HG03432 (cell line): ENCODE measurements at regions not wholly inside any gene's neighbourhood (a gene's known extent, or its start where the extent isn't known, plus 50 kb on each side); places are given as distances from the start of the nearest gene placed in this dataset.
A peak's percentile ranks its signal among the peaks of the same experiment; 100 is the strongest.

Source experiments
- ATAC-seq: cut with Tn5 transposase; IDR thresholded peaks from one replicate; pipeline ENCODE4 v1.9.1; 2021; ENCODE audit warnings: mild to moderate bottlenecking, moderate library complexity; ENCODE audit not compliant: unreplicated experiment

DNA sequence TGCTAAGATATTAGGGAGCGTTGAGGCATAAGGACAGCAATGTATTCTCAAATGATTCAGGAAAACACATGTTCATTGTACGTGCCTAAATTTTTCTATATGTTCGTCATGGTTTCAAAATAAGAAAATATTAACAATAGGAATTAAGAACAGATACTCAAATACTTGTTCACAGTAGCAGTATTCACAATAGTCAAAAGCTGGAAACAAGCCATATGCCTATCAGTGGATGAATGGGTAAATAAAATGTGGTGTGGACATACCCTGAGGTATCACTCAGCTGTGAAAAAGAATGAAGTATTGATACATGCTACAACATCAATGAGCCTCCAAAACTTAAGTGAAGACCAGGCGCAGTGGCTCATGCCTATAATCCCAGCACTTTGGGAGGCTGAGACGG is 84.7 kb upstream of the PTER start:
- ATAC-seq: no peak

DNA sequence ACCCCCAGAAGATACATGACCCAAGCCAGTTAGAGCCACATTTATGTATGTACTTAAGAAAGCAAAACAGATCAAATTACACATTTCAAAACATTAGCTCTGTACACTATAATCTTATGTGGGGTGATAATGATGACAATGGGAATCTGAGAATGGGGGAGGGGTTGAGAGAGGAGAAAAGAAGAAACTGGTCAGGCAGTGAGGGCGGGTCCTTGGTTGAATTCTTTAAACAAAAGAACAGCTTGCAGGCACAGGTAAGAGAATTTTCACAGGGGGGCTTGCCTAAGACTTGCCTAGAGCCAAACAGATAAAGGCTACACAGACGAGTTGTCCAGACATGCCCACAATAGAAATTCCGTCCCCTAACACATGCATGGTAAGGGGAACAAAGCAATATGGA is 76.8 kb upstream of the PTER start:
- no peak for ATAC-seq

DNA sequence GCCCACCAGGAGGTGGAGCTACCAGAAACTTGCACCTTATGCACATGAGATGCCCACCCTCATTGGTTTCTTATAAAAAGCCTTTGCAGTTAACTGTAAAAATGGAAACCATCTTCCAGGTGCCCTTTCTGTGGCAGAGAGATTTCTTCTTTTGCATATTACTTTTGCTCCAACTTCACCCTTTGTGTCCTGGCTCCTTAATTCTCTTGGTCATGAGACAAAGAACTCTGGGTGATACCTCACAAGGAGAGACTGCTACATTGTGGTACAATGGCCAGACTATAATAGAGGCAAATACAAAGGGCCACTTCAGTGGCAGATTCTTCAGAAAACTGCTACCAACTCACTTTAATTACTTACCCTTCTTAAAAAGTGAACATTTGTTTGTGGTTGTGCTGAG is 76.4 kb upstream of the PTER start:
- no peak for ATAC-seq

DNA sequence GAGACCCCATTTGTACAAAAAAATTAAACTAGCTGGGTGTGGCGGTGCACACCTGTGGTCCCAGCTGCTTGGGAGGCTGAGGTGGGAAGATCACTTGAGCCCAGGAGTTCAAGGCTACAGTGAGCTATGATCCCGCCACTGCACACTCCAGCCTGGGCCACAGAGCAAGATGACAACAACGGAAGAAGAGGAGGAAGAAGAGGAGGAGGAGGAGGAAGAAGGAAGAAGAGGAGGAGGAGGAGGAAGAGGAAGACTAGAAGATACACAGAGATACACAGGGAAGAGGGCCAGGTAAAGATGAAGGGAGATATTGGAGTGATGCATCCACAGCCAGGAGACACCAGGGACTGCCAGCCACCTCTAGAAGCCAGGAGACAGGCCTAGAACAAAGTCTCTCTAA is 75.7 kb upstream of the PTER start:
- ATAC-seq: no peak

DNA sequence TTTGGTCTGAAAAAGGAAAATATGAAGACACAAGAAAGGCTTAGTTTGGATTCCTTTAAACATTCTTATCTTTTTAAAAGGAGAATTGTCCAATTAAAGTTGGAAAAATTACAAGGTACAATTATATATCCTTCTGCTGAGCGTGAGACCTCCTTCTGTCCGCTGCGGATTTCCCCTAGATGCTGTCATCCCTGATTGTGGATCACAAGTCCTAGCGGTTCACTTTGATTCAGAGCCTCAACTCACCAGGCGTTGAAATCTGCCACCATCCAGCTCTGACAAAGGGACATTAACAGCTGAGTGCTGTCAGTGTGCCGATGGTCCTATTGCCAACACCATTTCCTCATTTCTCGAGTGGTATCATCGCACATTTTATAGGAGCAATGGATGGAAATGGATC is 73.1 kb upstream of the PTER start:
- ATAC-seq: no peak

DNA sequence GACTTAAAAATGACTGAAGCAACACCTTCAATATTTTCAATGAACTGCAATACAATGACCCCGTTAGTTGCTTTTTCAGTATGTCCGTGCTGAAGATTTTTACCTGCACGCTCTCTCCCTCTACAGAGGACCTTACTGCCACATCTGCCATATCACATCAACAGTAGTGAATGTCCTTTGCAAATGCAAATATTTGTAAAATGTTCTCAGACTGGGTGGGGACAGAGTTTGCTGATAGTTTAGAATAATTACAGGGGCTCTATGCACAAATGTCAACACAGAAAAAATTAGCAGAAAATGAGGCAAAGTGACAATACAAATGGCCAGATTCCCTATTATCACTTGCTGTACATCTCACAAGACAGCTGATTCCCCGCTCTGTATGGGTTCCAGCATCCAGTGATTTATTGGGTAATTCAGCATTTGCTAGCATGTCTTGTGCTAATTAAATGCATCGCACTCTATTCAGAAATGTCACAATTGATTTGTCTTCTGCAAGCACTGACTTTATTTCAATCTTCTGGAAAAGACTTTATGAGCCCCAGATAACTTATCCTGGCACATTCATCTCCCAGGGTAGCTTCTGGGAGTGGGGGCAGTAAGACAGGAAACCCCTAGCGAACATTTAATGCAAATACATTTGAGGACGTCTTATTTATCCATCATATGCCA is 69.1 kb upstream of the PTER start:
- no peak for ATAC-seq

DNA sequence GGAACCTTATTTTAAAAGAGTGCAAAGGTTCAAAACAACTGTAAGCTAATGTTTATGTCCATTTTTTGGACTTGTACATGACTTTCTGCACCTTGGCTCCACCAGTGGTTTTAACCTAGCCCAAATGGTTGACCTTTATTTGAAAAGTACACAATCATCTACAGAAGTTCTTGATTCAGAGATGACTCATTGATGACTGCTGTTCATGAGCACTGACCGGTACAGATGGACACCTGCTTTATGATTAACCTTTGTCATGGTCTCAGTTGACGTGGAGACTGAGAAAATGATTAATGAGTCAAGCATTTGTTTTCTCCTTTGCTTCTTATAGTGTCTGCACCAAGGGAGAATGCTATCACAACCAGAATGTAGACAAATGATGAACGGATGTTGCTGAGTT is 55.7 kb upstream of the PTER start:
- ATAC-seq: peak; percentile 93

DNA sequence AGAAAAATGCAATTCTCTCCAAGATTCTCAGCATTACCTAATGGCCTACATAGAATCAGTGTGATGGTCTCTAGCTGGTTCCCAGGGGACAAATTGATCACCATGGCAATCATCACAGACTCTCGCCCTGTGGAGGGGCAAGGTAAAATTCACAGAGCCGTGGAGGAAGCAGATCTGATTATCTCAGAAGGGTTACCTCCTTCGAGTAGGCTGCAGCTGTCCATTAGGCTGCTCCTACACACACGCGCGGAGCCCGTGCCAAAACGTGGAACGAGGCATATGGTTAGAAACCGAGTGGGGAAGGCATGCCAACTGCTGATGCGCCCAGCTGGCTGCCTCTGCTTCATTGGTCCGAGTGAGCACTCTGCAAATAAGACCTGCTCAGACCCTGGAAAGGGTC is 52.8 kb upstream of the PTER start:
- ATAC-seq: no peak

DNA sequence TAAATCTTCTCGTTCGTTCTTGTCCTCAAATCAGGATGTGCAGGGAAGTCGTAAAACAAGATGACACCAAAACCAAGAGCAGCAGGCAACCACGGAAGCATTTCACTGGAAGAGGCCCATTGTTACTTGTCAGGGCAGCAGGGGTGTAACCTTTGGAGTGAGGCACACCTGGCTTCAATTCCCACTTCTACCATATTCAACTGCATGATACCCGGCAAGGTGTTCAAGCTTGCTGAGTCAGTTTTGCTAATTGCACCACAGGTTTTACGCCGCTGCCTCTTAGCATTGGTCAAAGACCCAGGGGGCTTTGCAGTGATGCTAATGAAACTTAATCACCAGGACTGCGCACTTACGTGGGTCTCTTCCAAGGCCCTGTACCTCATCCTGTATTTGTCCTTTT is 50.0 kb upstream of the PTER start:
- no peak for ATAC-seq
